Stimulated activated CD8-positive, alpha-beta memory T cell treated with anti-CD3 and anti-CD28 coated beads, Interleukin-15, amount 100 ng/mL, for 48 hours (primary cell): ENCODE measurements at regions not wholly inside any gene's neighbourhood (a gene's known extent, or its start where the extent isn't known, plus 50 kb on each side); places are given as distances from the start of the nearest gene placed in this dataset.

Experiments used
- DNase-seq, 2 donors: peaks; one replicate each; pipeline ENCODE4 v3.0.0-alpha.2; 2020; ENCODE audit warnings: low read depth in 2 of 2

GRCh38 chr4:43781125-43781524, 667.5 kb downstream of the KCTD8 start:
- DNase-seq: no peak

- no peak for DNase-seq
Observed at GRCh38 chr4:43782391-43782790, 666.2 kb downstream of the KCTD8 start.

GRCh38 chr4:43816116-43816515, 632.5 kb downstream of the KCTD8 start:
- DNase-seq: no peak

GRCh38 chr4:43822621-43823020, 626.0 kb downstream of the KCTD8 start:
- no peak for DNase-seq

GRCh38 chr4:43835869-43836268, 612.7 kb downstream of the KCTD8 start:
- DNase-seq: no peak

- no peak for DNase-seq
Observed at GRCh38 chr4:43837171-43837570, 611.4 kb downstream of the KCTD8 start.

GRCh38 chr4:43837604-43838003, 611.0 kb downstream of the KCTD8 start:
- DNase-seq: no peak

GRCh38 chr4:43842594-43842993, 606.0 kb downstream of the KCTD8 start:
- no peak for DNase-seq

GRCh38 chr4:43843501-43843900, 605.1 kb downstream of the KCTD8 start:
- no peak for DNase-seq

GRCh38 chr4:43846111-43846587, 602.5 kb downstream of the KCTD8 start:
- DNase-seq: no peak

- DNase-seq: no peak
Observed at GRCh38 chr4:43853565-43854264, 594.9 kb downstream of the KCTD8 start.

GRCh38 chr4:43855283-43855682, 593.3 kb downstream of the KCTD8 start:
- no peak for DNase-seq

GRCh38 chr4:43864616-43865146, 583.9 kb downstream of the KCTD8 start:
- DNase-seq: no peak

- no peak for DNase-seq
Observed at GRCh38 chr4:43867908-43868307, 580.7 kb downstream of the KCTD8 start.

- DNase-seq: no peak
Observed at GRCh38 chr4:43875655-43876054, 573.0 kb downstream of the KCTD8 start.

GRCh38 chr4:43882470-43882869, 566.1 kb downstream of the KCTD8 start:
- DNase-seq: no peak

GRCh38 chr4:43886196-43886595, 562.4 kb downstream of the KCTD8 start:
- no peak for DNase-seq

- DNase-seq: no peak
Observed at GRCh38 chr4:43898836-43899235, 549.8 kb downstream of the KCTD8 start.

GRCh38 chr4:43903456-43903855, 545.2 kb downstream of the KCTD8 start:
- no peak for DNase-seq

GRCh38 chr4:43918377-43918776, 530.2 kb downstream of the KCTD8 start:
- DNase-seq: no peak

GRCh38 chr4:43932448-43932847, 516.2 kb downstream of the KCTD8 start:
- DNase-seq: no peak

GRCh38 chr4:43943998-43944397, 504.6 kb downstream of the KCTD8 start:
- no peak for DNase-seq

GRCh38 chr4:43959976-43960375, 488.6 kb downstream of the KCTD8 start:
- no peak for DNase-seq

GRCh38 chr4:43968011-43968410, 480.6 kb downstream of the KCTD8 start:
- DNase-seq: no peak
